Activated CD8-positive, alpha-beta T cell treated with anti-CD3 and anti-CD28 coated beads for 36 hours (primary cell): ENCODE measurements at regions not wholly inside any gene's neighbourhood (a gene's known extent, or its start where the extent isn't known, plus 50 kb on each side); places are given as distances from the start of the nearest gene placed in this dataset.
"Not testable (repeated sequence)": the region's sequence is repeated elsewhere in the genome, so short reads cannot be mapped to it uniquely, and the experiment has no call there.

Experiments used
- ATAC-seq: fragments of 200-7000 bp; cut with Tn5 transposase; one replicate; pipeline ENCODE4 v1.10.0; 2021; ENCODE audit warnings: mild to moderate bottlenecking, moderate library complexity
- CTCF ChIA-PET: fragments of 350-600 bp; sonication (Branson Sonifier 250); formaldehyde crosslinking; loops from one replicate; lab custom pipeline; 2021; ENCODE audit warnings: antibody characterized with exemption; lab: Charles Lee
- POLR2A ChIA-PET: fragments of 350-600 bp; sonication (Branson Sonifier 250); formaldehyde crosslinking; loops from one replicate; lab custom pipeline; 2021; ENCODE audit warnings: antibody characterized with exemption; lab: Charles Lee
- DNase-seq: peaks from one replicate; pipeline ENCODE4 v3.0.0-alpha.2; 2020
- H3K27ac Mint-ChIP-seq: one replicate; pipeline ENCODE4 v1.8.0; 2021; ENCODE audit warnings: mild to moderate bottlenecking, mixed read lengths
- H3K27me3 Mint-ChIP-seq: one replicate; pipeline ENCODE4 v1.8.0; 2021; ENCODE audit warnings: mixed read lengths
- H3K36me3 Mint-ChIP-seq: one replicate; pipeline ENCODE4 v1.8.0; 2021; ENCODE audit warnings: low read depth, mixed read lengths
- H3K4me1 Mint-ChIP-seq: one replicate; pipeline ENCODE4 v1.8.0; 2021; ENCODE audit warnings: low read depth, mixed read lengths
- H3K4me3 Mint-ChIP-seq: one replicate; pipeline ENCODE4 v1.8.0; 2021; ENCODE audit warnings: mild to moderate bottlenecking, moderate library complexity, mixed read lengths
- H3K9me3 Mint-ChIP-seq: one replicate; pipeline ENCODE4 v1.8.0; 2021; ENCODE audit warnings: mixed read lengths
- CTCF ChIP-seq: fragments of 200-600 bp; IDR thresholded peaks from one replicate; pipeline ENCODE4 v1.8.0; 2022; ENCODE audit warnings: antibody characterized with exemption, mild to moderate bottlenecking
- intact Hi-C: fragments of 100-400 bp; cut with micrococcal nuclease; formaldehyde crosslinking; loops from one replicate; pipeline ENCODE4 v1.10.0; 2022

GRCh38 chr5:13201022-13201421, 743.5 kb downstream of the DNAH5 start:
- Mint-ChIP-seq H3K27ac (no peak overlapping the region), H3K9me3 (peaks cover 7% of the 10 kb centered on the region), H3K4me3 (no peak overlapping the region), H3K27me3 (no peaks in the 10 kb centered on the region), H3K36me3 (no peaks in the 10 kb centered on the region), H3K4me1 (no peaks in the 10 kb centered on the region)
- intact Hi-C loops: no loop called here
- POLR2A ChIA-PET: no interaction called here
- ATAC-seq (no peak), DNase-seq (no peak)
- TF ChIP-seq CTCF: no peak
- CTCF ChIA-PET: no interaction called here

GRCh38 chr5:13198226-13198625, 746.3 kb downstream of the DNAH5 start:
- H3K27ac Mint-ChIP-seq, H3K36me3 Mint-ChIP-seq, POLR2A ChIA-PET, H3K27me3 Mint-ChIP-seq, intact Hi-C loops, DNase-seq, H3K4me3 Mint-ChIP-seq, ATAC-seq, CTCF ChIA-PET, H3K4me1 Mint-ChIP-seq, H3K9me3 Mint-ChIP-seq: not testable (repeated sequence)

GRCh38 chr5:13189532-13189931, 755.0 kb downstream of the DNAH5 start:
- CTCF ChIA-PET: no interaction called here
- H3K4me3 Mint-ChIP-seq: no peak overlapping the region

GRCh38 chr5:13188371-13188770, 756.1 kb downstream of the DNAH5 start:
- ChIA-PET POLR2A (no interaction called here), CTCF (no interaction called here)
- no peak overlapping the region for H3K27ac Mint-ChIP-seq
- no peak for DNase-seq
- no peaks in the 10 kb centered on the region for H3K27me3 Mint-ChIP-seq
- peaks cover 20% of the 10 kb centered on the region for H3K9me3 Mint-ChIP-seq
- no peak for TF ChIP-seq CTCF
- no peaks in the 10 kb centered on the region for H3K4me1 Mint-ChIP-seq
- no peak for ATAC-seq
- intact Hi-C loops: no loop called here
- no peak overlapping the region for H3K4me3 Mint-ChIP-seq
- H3K36me3 Mint-ChIP-seq: no peaks in the 10 kb centered on the region

More at GRCh38 chr5:13189532-13189931, 755.0 kb downstream of the DNAH5 start:
- Mint-ChIP-seq H3K9me3 (peaks cover 19% of the 10 kb centered on the region), H3K27me3 (no peaks in the 10 kb centered on the region), H3K27ac (no peak overlapping the region), H3K4me1 (no peaks in the 10 kb centered on the region), H3K36me3 (no peaks in the 10 kb centered on the region)
- ATAC-seq: no peak
- intact Hi-C loops: no loop called here
- no peak for DNase-seq
- TF ChIP-seq CTCF: no peak
- POLR2A ChIA-PET: no interaction called here

GRCh38 chr5:13187186-13187585, 757.3 kb downstream of the DNAH5 start:
- ChIA-PET POLR2A (no interaction called here), CTCF (no interaction called here)
- intact Hi-C loops: no loop called here

More at GRCh38 chr5:13187186-13187585, 757.3 kb downstream of the DNAH5 start:
- no peak overlapping the region for H3K4me3 Mint-ChIP-seq
- H3K9me3 Mint-ChIP-seq: peaks cover 23% of the 10 kb centered on the region
- no peaks in the 10 kb centered on the region for H3K36me3 Mint-ChIP-seq
- no peak overlapping the region for H3K27ac Mint-ChIP-seq
- TF ChIP-seq CTCF: no peak
- H3K27me3 Mint-ChIP-seq: no peaks in the 10 kb centered on the region
- H3K4me1 Mint-ChIP-seq: no peaks in the 10 kb centered on the region
- DNase-seq (no peak), ATAC-seq (no peak)
